ENCODE measurements at regions not wholly inside any gene's neighbourhood (a gene's known extent, or its start where the extent isn't known, plus 50 kb on each side); places are given as distances from the start of the nearest gene placed in this dataset.

GRCh38 chr18:55102501-55102900 lies 143.2 kb upstream of the CCDC68 start:
- no peak for TF ChIP-seq CTCF (IDR thresholded peaks at IDR 0.05; ENCODE audit: insufficient read depth, low read length)
- no peak for TF ChIP-seq POLR2AphosphoS5 (IDR thresholded peaks at IDR 0.05; ENCODE audit: low read depth)
- no peak for TF ChIP-seq REST (IDR thresholded peaks at IDR 0.05; ENCODE audit: insufficient replicate concordance, low read depth)
